GM12865 (cell line): ENCODE measurements at regions not wholly inside any gene's neighbourhood (a gene's known extent, or its start where the extent isn't known, plus 50 kb on each side); places are given as distances from the start of the nearest gene placed in this dataset.
"Not testable (repeated sequence)": the region's sequence is repeated elsewhere in the genome, so short reads cannot be mapped to it uniquely, and the experiment has no call there.

Experiments
- DNase-seq: peaks from one replicate; pipeline ENCODE4 v3.0.0; 2010; ENCODE audit warnings: low read depth
- H3K4me3 ChIP-seq: 2 replicates; pipeline ENCODE4 v1.5.1; 2011; ENCODE audit warnings: mild to moderate bottlenecking, low read depth, low read length, control low read depth
- CTCF ChIP-seq: IDR thresholded peaks from 2 replicates; pipeline ENCODE4 v1.5.1; 2011; ENCODE audit warnings: low read length, control low read depth, low read depth, inconsistent platforms; ENCODE audit not compliant: insufficient read depth; ENCODE audit errors: missing control alignments

GRCh38 chr19:28546148-28546685 is 666.7 kb downstream of the UQCRFS1 start:
- no peak overlapping the region for H3K4me3 ChIP-seq
- no peak for TF ChIP-seq CTCF
- DNase-seq: no peak

GRCh38 chr19:28545397-28545796 is 667.6 kb downstream of the UQCRFS1 start:
- not testable (repeated sequence) for DNase-seq, H3K4me3 ChIP-seq

GRCh38 chr19:28544451-28545261 is 668.3 kb downstream of the UQCRFS1 start:
- TF ChIP-seq CTCF: no peak
- H3K4me3 ChIP-seq: no peak overlapping the region
- DNase-seq: no peak

- no peak for TF ChIP-seq CTCF
- no peak for DNase-seq
- no peak overlapping the region for H3K4me3 ChIP-seq
Observed at GRCh38 chr19:28543244-28543776, 669.6 kb downstream of the UQCRFS1 start.

- H3K4me3 ChIP-seq: no peak overlapping the region
- DNase-seq: no peak
- no peak for TF ChIP-seq CTCF
Observed at GRCh38 chr19:28542394-28543243, 670.3 kb downstream of the UQCRFS1 start.

GRCh38 chr19:28541602-28542393 is 671.2 kb downstream of the UQCRFS1 start:
- DNase-seq: no peak
- no peak for TF ChIP-seq CTCF
- no peak overlapping the region for H3K4me3 ChIP-seq

- TF ChIP-seq CTCF: no peak
- no peak overlapping the region for H3K4me3 ChIP-seq
- no peak for DNase-seq
Observed at GRCh38 chr19:28541029-28541428, 671.9 kb downstream of the UQCRFS1 start.

- not testable (repeated sequence) for DNase-seq, H3K4me3 ChIP-seq
Observed at GRCh38 chr19:28540385-28540784, 672.6 kb downstream of the UQCRFS1 start.
